NCI-H2171 treated with DMSO at 0.1 percent for 48 hours (cell line): ENCODE measurements at regions not wholly inside any gene's neighbourhood (a gene's known extent, or its start where the extent isn't known, plus 50 kb on each side); places are given as distances from the start of the nearest gene placed in this dataset.
"Not testable (repeated sequence)": the region's sequence is repeated elsewhere in the genome, so short reads cannot be mapped to it uniquely, and the experiment has no call there.

Experiments used
- DNase-seq: peaks from one replicate; lab custom pipeline; 2025; lab: John Stamatoyannopoulos, UW

DNA sequence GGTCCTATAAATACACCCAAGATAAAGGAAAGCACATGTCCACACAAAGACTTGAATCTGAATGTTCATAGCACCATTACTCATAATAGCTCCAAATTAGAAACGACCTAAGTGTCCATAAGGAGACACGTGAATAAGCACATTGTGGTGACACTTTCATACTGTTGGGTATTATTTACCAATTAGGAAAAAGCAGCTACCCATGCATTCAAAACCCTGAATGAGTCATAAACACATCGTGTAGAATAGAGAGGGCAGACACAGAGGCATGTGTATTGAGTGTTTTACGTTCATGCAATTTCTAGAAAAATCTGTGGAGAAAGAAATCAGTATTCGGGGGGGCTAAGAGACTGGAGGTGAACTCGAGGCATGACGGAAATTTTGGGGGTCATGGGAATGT, 396.7 kb downstream of the THBS2 start:
- no peak for DNase-seq

DNA sequence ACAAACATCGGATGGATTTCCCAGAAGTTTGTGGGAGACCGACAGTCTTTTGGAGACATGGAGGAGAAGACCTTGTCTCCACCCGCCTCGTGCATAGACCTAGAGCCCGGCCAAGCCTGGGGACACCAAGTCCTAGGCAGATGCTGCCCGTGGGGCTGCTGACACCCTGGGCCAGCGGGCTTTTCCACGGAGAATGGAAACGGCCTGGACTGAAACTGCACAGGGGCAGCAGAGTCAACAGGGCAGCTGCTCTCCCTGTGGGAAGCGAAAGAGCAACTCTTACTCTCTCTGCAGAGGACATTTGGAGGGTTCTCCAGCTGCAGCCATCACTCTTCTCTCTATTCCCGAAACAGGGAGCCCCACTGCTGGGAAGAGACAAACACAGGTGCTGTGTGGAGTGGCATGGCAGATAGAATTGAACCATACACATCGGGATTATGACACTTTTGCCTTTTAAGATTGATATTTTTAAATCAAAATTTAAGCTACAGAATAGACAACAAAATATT, 401.2 kb downstream of the THBS2 start:
- no peak for DNase-seq

DNA sequence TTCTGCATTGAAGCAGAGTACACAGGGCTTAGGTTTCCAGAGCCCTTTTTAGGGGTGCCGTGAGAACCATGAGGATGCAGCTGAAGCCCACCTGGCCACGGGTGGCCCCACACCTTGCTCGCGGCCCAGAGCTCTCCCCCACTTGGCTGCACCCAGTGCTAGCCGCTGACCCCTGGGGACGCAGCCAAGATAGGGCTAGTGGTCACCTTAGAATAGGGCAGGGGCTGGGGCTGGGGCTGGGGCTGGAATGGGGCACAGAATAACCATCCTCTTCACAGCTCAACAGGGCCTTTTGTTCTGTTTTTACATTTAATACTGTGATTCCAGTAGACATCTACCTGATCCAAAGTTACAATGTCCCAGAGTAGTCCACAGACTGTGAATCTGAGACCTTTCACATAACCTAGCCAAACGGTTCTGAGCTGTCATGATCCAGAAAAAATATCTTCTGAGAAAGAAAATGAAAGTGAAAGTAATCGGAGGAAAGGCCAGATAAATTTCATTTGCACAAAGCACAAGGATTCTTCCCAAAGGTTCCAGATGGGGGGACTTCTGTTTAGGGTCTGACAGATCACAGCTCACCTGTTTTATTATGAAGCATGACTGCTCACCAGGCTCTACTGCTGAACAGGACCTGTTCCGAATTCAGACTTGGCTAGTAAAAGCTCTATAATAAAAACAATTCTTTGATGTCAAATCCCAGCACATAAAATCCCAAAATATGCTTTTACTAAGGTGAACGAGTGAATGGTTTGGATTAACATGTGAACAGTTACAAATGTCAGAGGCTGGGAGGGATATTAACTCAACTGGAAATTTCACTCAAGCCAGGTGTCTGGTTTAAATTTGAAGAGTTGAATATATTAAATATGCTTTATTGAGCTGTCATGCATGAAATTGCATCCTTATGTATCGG, 401.9 kb downstream of the THBS2 start:
- DNase-seq, result no peak

DNA sequence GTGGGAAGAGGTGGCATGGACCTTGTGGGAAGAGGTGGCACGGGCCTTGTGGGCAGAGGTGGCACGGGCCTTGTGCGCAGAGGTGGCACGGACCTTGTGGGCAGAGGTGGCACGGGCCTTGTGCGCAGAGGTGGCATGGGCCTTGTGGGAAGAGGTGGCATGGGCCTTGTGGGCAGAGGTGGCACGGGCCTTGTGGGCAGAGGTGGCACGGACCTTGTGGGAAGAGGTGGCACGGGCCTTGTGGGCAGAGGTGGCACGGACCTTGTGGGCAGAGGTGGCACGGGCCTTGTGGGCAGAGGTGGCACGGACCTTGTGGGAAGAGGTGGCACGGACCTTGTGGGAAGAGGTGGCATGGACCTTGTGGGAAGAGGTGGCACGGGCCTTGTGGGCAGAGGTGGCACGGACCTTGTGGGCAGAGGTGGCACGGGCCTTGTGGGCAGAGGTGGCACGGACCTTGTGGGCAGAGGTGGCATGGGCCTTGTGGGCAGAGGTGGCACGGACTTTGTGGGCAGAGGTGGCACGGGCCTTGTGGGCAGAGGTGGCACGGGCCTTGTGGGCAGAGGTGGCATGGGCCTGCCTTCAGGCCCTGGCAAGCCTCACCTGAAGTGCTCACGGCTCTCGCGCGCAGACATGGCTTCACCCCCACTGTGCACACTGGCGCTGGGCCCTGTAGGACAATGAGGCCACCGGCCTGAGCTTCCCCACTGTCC, 403.5 kb downstream of the THBS2 start:
- not testable (repeated sequence) for DNase-seq

DNA sequence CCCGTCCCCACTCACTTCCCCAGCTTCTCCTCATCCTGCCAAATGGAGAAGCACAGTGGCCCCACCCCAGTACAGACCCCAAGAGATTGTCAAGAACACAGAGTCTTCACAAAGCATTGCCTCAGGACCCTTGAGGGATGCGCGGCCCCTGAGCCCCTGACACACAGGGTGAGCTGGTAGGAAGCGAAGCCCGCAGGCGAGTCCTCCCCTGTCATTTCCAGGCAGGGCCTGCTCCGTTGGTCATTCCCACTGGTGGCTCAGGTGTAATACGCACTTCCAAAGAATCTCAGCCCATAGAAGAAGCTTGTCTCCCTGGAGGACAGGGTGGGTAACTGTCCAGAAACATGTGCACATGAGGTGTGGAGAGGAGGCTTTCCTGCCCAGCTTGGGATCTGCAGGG, 404.2 kb downstream of the THBS2 start:
- no peak for DNase-seq

DNA sequence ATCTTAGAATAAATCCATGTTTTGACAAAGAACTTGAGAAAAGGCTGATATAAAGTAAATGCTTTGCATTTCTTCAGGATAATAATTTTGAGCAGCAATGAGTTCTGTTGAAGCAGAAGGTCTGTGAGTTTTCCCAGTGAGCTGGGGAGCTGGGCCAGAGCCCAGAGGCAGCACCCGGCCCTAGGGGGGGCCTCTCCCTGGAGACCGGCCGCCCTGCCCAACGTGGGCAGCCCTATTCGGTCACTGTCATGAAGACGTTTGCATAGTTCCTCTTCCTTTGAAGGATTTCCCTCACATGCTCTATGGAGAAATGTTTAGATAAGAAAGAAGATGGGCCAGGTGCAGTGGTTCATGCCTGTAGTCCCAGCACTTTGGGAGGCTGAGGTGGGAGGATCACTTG, 404.8 kb downstream of the THBS2 start:
- DNase-seq, result no peak

DNA sequence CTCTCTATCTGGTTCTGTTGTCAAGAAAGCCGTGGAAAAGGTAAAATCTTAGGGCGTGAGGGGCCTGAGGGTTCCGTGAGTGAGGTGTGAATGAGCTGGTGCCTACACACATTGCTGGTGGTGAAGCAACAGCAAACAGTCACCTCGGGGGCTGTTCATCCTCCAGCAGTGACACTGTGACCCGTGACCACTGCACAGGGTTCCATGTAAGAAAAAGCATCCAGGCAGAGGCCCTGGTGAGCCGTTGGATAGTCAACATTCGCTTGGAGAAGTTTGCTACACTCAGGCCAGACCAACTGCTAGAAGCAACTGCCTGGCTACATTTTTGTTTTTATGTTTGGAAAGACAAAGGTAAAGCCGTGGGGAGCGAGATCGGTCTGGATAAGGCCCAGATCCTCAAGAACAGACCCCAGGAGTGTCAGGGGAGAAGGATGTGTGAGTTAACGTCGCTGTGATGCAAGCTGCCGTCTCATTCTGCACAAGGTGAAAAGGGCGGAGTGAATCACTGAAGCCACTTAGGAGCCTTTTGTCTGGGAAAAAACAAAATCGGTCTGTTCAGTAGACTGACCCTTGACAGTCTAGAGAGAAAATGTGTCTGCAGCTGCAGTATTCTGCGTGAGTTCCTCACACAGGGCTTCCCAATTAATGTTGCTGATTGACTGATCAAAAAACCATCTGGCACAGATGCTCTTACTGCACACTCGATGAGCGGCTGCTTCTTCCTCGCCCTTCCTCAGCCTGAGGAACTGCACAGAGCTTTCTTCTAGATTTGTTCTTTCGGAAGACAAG, 404.0 kb downstream of the SMOC2 start:
- DNase-seq, result no peak

DNA sequence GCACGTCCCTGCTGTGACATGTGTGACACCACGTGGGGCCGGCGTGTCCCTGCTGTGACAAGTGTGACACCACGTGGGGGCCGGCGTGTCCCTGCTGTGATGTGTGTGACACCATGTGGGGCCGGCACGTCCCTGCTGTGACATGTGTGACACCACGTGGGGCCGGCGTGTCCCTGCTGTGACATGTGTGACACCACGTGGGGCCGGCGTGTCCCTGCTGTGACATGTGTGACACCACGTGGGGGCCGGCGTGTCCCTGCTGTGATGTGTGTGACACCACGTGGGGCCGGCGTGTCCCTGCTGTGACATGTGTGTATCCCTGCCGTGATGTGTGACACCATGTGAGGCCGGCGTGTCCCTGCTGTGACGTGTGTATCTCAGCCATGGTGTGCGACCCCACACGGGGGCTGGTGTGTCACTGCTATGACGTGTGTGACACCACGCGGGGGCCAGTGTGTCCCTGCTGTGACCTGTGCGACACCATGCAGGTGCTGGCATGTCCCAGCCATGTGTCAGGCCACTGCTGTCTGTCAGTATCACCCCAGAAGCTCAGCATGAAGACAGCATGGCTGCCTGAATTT, 401.7 kb downstream of the SMOC2 start:
- not testable (repeated sequence) for DNase-seq

DNA sequence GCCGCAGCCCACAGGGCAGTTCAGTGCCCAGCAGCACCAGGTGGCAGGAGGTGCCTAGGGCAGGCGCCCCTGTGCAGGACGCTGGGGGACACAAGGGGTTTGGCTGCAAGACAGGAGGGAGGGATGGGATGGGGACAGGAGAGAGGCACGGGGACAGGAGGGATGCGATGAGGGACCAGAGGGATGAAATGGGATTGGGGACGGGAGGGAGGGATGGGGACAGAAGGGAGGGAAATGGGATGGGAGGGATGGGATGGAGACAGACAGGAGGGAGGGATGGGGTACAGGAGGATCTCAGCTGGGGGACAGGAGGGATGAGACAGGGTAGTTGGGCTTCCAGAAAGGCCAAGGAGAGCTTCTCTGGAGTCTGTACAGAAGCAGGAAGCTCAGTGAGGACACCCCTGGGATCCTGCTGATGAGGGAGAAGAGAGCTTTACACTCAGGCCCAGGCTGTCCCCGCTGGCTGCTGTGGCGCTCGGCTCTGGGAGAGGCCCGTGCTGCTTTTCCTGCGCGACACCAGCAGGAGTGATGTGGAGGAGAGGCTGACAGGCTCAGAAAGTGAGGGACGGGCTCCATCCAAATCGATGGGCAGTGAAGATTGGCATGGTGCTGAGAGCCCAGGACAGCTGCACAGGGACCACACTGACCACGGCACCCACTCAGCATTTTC, 400.8 kb downstream of the SMOC2 start:
- DNase-seq, result no peak

DNA sequence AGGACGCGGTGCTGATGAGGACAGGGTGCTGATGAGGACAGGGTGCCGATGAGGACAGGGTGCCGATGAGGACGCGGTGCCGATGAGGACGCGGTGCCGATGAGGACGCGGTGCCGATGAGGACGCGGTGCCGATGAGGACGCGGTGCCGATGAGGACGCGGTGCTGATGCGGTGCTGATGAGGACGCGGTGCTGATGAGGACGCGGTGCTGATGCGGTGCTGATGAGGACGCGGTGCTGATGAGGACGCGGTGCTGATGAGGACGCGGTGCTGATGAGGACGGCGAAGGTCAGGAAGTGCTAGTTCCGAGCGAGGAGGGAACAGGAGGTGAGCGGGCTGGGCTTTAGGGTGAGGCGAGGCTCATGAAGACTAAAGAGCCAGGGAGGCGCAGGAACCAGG, 399.9 kb downstream of the SMOC2 start:
- DNase-seq, result not testable (repeated sequence)

DNA sequence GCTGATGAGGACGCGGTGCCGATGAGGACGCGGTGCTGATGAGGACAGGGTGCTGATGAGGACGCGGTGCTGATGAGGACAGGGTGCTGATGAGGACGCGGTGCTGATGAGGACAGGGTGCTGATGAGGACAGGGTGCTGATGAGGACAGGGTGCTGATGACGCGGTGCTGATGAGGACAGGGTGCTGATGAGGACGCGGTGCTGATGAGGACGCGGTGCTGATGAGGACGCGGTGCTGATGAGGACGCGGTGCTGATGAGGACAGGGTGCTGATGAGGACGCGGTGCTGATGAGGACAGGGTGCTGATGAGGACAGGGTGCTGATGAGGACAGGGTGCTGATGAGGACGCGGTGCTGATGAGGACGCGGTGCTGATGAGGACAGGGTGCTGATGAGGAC, 399.3 kb downstream of the SMOC2 start:
- not testable (repeated sequence) for DNase-seq

DNA sequence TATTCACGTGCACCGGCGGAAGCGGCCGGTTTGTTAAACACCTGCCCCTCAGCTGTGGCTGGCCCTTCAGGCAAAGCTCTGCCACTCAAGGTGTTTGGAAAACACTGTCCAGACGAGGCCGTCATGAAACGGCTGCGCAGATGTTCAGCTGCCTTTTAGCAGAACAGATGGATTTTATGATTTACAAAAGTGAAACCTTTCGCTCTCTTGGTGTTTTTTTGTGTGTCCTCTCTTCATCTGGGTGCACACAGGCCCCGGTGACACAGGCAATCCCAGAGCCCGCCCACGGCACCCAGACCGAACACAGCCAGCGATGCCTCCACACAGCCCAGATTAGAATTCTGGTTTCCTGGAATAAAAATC, 397.0 kb downstream of the SMOC2 start:
- DNase-seq, result no peak

DNA sequence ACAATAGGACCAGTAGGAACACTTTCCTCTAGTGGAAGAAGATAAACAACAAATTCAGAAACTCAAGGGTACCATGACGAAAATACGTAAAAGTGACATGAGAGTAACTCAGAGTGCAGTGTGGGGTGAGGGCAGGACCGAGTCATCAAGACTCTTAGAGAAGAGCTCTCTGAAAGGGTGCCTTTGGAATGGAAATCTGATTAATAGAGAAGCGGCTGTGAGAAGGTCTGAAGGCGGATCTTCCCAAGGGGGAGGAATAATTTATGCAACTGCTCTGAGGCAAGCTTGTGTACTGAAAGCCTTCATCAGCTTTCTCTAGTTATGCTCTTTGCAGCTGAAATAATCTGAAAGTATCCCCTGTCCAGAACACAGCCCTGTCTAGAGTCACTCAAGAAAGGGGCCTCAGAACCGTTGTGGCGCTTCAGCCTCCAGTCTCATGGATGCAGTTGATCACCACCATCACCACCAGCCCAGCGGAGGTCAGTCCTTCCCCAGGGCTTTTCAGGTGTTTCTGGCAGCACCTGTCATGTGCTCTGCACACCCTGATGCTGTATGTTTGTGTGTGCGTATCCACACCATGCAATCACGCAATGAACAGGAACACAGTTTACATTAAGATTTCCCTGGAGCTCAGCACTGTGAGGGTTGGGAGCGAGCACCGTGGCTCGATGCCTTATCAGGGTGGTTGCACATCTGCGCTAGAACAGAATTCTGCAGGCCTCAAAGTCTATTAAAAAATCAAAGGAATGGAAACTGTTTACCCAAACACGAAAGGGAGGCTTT, 396.5 kb downstream of the SMOC2 start:
- no peak for DNase-seq

DNA sequence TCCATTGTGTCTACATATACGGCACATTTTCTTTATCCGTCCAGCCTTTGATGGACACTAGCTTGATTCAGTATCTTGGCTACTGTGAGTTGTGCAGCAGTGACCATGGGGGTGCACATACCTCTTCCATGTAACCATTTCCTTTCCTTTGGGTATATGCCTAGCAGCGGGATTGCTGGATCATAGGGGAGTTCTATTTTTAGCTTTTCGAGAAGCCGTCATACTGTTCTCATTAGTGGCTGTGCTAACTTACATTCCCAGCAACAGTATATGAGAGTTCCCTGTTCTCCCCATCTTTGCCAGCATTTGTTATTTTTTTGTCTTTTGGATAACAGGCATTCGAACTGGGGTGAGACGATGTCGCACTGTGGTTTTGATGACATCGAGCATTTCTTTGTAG, 395.0 kb downstream of the SMOC2 start:
- DNase-seq, result no peak

DNA sequence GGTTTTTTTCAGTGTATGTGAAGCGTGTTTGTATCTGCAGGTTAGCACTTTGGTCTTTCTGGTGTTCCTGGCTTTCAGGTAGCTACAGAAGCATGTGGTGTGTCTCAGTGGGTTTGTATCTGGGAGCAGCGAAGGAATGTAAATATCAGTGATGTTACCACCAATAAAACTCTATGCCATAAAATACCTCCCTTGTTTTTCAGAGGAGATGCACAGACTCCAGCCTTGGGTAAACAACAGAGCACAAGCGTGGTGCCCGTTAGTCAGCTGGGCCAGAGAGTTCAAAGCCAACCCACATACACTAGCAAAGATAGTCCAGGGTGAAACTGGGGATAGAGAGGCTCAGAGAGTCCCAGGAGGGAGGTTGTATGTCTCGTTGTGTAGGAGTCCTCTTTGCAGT, 393.8 kb downstream of the SMOC2 start:
- DNase-seq, result no peak

DNA sequence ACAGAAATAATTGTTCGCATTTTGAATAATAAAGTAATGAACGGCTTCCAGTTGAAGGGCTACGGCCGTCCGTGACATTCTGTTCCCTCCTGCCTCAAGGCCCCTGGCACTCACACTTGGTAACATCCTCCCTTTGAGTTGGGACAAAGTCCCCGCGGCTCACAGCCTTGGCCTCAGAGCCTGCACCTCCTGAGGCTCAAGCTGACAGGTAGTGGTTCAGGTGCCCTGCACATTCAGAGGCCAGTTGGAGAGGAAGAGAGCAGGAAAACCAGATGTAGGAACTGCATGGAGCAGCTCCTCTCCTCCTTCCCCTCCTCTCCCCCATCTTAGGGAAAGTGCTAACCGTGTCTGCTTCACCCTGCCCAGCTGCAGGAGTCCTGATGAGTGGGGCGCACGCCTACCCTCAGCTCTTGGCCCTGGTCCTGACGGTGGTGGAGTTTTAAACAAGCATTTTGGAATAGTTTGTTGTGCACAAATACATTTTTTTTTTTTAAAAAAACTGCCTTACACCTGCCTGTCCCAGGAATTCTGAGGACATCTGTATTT, 393.1 kb downstream of the SMOC2 start:
- DNase-seq, result no peak

DNA sequence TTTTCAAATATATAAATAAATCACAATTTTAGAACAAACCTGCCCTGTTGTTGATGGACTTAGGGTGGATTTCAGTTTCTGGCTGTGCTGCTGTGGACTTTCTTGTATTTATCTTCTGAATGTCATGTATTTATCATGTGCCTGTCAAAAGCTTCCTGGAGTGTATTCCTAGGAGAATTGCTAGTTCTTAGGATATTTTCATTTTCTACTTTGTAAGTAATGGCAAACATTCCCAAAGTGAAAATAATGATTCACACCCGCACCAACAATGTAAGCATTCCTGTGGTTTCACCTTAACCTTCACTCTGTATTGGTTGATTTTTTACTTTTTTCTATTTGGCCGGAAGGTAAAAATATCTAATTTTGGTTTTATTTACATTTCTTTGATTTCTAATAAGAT, 387.8 kb downstream of the SMOC2 start:
- no peak for DNase-seq

DNA sequence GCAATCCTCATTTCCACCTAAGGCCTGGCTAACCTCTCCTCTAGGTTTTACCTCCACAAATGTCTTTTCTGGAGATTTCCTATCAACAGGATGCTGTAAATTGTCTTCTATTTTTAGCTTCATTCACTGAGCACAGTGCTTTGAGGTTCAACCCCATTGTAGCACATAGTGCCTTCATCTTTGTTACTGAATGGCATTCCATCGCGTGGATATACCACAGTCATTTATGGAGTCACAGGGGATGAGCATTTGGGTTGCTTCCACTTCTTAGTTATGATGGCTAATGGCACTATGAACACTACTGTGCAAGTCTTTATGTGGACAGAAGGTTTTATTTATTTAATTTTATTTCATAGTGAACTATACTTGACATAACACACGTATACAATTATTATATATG, 387.1 kb downstream of the SMOC2 start:
- no peak for DNase-seq

DNA sequence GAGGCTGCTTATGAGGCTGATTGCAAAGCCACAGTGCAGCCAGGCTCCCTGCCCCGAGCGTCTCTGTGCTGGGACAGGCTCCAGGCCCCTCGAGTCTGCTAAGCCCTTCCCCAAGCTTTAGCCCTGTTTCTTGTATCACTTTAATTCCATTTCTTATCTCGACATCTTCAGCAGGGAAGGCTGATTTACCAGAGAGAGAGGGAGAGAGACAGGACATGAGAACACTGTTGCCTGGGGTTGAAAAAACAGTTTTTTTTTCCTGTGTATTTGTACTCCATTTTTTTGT, 386.5 kb downstream of the SMOC2 start:
- DNase-seq, result no peak

DNA sequence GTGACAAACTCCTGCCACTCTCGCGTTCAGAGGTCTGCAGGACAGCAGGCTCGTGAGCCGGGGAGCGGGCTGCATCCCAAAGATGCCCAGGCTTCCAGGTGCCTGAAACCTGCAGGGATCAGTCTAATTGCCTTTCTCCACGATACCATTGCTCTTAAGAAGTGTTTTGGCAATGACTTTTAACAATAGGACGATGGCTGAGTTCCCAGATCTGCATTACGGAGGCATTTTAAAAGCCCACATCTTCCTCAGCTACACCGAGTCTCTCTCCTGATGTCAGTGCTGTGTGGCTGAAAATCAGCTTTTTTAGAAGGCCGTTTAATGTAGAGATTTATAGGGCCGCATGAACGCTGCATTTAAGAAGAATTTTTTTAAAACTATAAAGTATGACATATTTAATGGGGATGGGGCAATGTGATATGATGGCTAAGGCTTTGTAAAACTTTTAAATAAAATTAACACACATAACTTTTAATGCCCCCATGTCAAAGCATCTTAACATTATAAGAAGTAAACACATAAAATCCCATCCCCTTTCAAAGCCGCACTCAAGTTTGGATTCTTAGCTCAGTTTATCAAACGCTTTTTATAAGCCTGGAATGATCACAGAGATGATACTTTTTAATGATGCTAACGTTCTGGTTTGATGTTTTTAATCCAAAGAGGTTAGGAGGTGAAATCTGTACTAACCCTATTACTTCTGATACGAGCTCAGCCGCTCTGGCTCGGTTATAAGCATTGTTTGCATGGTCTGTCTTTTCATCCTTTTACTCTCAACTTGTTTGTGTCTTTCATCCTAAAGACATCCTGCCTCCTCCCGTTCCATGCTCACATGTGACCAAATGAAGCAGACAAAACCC, 386.0 kb downstream of the SMOC2 start:
- no peak for DNase-seq
